ENCODE measurements at regions not wholly inside any gene's neighbourhood (a gene's known extent, or its start where the extent isn't known, plus 50 kb on each side); places are given as distances from the start of the nearest gene placed in this dataset.

DNA sequence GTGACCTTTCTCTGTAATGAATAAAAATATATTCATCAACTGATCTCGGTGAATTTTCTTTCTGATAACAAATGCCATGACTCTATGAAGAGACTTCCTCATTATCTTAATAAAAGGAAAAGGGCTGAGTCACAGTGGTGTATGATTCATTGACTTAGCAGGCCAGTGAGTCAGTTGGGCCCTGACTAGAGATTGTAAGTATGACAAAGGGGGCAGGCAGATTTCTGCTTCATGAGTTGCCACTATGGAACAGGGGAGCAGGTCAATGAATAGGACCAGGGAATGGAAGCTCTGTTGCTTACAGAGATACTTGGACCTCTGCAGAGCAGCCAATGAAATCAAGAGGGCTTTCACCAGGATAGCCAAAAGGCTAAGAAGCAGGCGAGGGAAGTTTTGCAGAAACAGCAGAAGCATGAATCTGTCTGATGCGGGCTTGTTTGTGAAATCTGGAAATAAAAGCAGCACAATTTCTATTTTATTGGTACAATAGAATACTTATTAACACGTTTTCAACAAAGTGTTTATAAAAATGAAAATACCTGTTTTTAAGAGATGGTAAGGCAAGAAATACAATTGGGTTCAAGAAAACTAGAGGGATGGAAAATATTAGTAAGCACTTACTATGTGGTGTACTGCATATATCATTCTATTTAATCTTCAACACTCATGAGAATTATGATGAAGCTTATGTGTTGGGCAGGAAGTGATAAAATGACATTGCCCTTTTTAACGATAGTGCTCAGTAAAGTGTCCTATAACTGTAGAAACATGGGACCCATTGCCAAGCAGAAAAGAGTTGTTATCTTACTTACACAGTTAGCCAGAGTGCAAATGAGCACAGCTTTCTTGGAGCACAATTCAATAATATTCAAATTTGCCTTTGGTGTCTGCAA, 169.8 kb upstream of the MYRIP start (continued):
- peak; percentile 99 for TF ChIP-seq JUN (IDR thresholded peaks at IDR 0.05; ENCODE audit: borderline replicate concordance, low read depth, low read length)
- no peak for TF ChIP-seq JUN (CRISPR knock-in tag; IDR thresholded peaks at IDR 0.05; ENCODE audit: borderline replicate concordance)
- TF ChIP-seq JUNB (CRISPR knock-in tag; conservative IDR thresholded peaks at IDR 0.05), result peak; percentile 79
- TF ChIP-seq SREBF2 (CRISPR knock-in tag; IDR thresholded peaks at IDR 0.05), result no peak
- TF ChIP-seq FOXO4 (CRISPR knock-in tag; IDR thresholded peaks at IDR 0.05), result no peak
- TF ChIP-seq MTA2 (IDR thresholded peaks at IDR 0.05; ENCODE audit: low read depth), result 0 out of 2 replicates have a peak, but pooled peaks have one; percentile 46
- peak; percentile 26 to 91; a peak in 2 of 4 replicates for TF ChIP-seq RCOR1 (IDR thresholded peaks at IDR 0.05; ENCODE audit: borderline replicate concordance in 1 of 2, low read depth in 2 of 2, low read length in 2 of 2)
- TF ChIP-seq SPI1 (IDR thresholded peaks at IDR 0.05; ENCODE audit: borderline replicate concordance, low read depth, low read length), result peak; percentile 95
- TF ChIP-seq, protein P1, sequence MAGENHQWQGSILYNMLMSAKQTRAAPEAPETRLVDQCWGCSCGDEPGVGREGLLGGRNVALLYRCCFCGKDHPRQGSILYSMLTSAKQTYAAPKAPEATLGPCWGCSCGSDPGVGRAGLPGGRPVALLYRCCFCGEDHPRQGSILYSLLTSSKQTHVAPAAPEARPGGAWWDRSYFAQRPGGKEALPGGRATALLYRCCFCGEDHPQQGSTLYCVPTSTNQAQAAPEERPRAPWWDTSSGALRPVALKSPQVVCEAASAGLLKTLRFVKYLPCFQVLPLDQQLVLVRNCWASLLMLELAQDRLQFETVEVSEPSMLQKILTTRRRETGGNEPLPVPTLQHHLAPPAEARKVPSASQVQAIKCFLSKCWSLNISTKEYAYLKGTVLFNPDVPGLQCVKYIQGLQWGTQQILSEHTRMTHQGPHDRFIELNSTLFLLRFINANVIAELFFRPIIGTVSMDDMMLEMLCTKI (IDR thresholded peaks at IDR 0.05; ENCODE audit: partially characterized antibody), result no peak
- TF ChIP-seq, protein P2, sequence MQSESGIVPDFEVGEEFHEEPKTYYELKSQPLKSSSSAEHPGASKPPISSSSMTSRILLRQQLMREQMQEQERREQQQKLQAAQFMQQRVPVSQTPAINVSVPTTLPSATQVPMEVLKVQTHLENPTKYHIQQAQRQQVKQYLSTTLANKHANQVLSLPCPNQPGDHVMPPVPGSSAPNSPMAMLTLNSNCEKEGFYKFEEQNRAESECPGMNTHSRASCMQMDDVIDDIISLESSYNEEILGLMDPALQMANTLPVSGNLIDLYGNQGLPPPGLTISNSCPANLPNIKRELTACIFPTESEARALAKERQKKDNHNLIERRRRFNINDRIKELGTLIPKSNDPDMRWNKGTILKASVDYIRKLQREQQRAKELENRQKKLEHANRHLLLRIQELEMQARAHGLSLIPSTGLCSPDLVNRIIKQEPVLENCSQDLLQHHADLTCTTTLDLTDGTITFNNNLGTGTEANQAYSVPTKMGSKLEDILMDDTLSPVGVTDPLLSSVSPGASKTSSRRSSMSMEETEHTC (IDR thresholded peaks at IDR 0.05), result peak; percentile 72; the same call in 1 of the 2 replicates
- peak; percentile 83 for TF ChIP-seq ATF7 (IDR thresholded peaks at IDR 0.05)
- no peak for TF ChIP-seq NELFE (IDR thresholded peaks at IDR 0.05; ENCODE audit: insufficient read depth, insufficient read length)
- TF ChIP-seq POLR3A (IDR thresholded peaks at IDR 0.05; ENCODE audit: borderline replicate concordance, extremely low read depth, insufficient read depth, insufficient read length), result no peak
- no peak for TF ChIP-seq MIER1 (IDR thresholded peaks at IDR 0.05; ENCODE audit: low read depth)
- 0 out of 2 replicates have a peak, but pooled peaks have one; percentile 35 for TF ChIP-seq ZFX (CRISPR knock-in tag; IDR thresholded peaks at IDR 0.05)
- peak; percentile 61; the same call in 1 of the 2 replicates for TF ChIP-seq MBD2 (IDR thresholded peaks at IDR 0.05; ENCODE audit: borderline replicate concordance, low read depth)
- TF ChIP-seq STAT5B (CRISPR knock-in tag; IDR thresholded peaks at IDR 0.05), result no peak
- peak; percentile 67 for TF ChIP-seq TAL1 (IDR thresholded peaks at IDR 0.05)
- peak in 1 of 2 experiments; percentile 40; a peak in 1 of 4 replicates for TF ChIP-seq TBL1XR1 (IDR thresholded peaks at IDR 0.05; ENCODE audit: low read length in 2 of 2)
- TF ChIP-seq, protein P3, sequence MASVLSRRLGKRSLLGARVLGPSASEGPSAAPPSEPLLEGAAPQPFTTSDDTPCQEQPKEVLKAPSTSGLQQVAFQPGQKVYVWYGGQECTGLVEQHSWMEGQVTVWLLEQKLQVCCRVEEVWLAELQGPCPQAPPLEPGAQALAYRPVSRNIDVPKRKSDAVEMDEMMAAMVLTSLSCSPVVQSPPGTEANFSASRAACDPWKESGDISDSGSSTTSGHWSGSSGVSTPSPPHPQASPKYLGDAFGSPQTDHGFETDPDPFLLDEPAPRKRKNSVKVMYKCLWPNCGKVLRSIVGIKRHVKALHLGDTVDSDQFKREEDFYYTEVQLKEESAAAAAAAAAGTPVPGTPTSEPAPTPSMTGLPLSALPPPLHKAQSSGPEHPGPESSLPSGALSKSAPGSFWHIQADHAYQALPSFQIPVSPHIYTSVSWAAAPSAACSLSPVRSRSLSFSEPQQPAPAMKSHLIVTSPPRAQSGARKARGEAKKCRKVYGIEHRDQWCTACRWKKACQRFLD (CRISPR knock-in tag; IDR thresholded peaks at IDR 0.05), result no peak
- no peak for TF ChIP-seq ZNF764 (CRISPR knock-in tag; IDR thresholded peaks at IDR 0.05; ENCODE audit: low read depth)
- TF ChIP-seq KLF13 (tag; IDR thresholded peaks at IDR 0.05; ENCODE audit: borderline replicate concordance, low read depth), result no peak
- peak in 1 of 2 experiments; percentile 39; a peak in 1 of 4 replicates for TF ChIP-seq HDAC1 (IDR thresholded peaks at IDR 0.05)

Measured in K562 (cell line).